GM21526 (cell line): ENCODE measurements at regions not wholly inside any gene's neighbourhood (a gene's known extent, or its start where the extent isn't known, plus 50 kb on each side); places are given as distances from the start of the nearest gene placed in this dataset.

Experiments
- ATAC-seq: cut with Tn5 transposase; IDR thresholded peaks from one replicate; pipeline ENCODE4 v1.9.1; 2021; ENCODE audit warnings: moderate library complexity; ENCODE audit not compliant: unreplicated experiment, low FRiP score

- no peak for ATAC-seq
These were observed 508.5 kb downstream of the MID1IP1 start for GRCh38 chrX:39309721-39310152.

- ATAC-seq, result no peak
These were observed 509.6 kb downstream of the MID1IP1 start for GRCh38 chrX:39310891-39311290.

GRCh38 chrX:39311646-39312045 lies 510.4 kb downstream of the MID1IP1 start:
- no peak for ATAC-seq

GRCh38 chrX:39313146-39313545 lies 511.9 kb downstream of the MID1IP1 start:
- ATAC-seq, result no peak

- no peak for ATAC-seq
These were observed 517.5 kb downstream of the MID1IP1 start for GRCh38 chrX:39318506-39319343.

- no peak for ATAC-seq
These were observed 518.9 kb downstream of the MID1IP1 start for GRCh38 chrX:39320165-39320564.

- no peak for ATAC-seq
These were observed 521.2 kb downstream of the MID1IP1 start for GRCh38 chrX:39322496-39322895.

- ATAC-seq, result no peak
These were observed 523.1 kb downstream of the MID1IP1 start for GRCh38 chrX:39324233-39324930.

- ATAC-seq, result no peak
These were observed 526.0 kb downstream of the MID1IP1 start for GRCh38 chrX:39327255-39327654.

GRCh38 chrX:39327705-39328104 lies 526.4 kb downstream of the MID1IP1 start:
- ATAC-seq, result no peak

- no peak for ATAC-seq
These were observed 527.4 kb downstream of the MID1IP1 start for GRCh38 chrX:39328661-39329060.

GRCh38 chrX:39331082-39331704 lies 529.9 kb downstream of the MID1IP1 start:
- no peak for ATAC-seq

- no peak for ATAC-seq
These were observed 532.2 kb downstream of the MID1IP1 start for GRCh38 chrX:39333451-39333850.

GRCh38 chrX:39335513-39336235 lies 534.4 kb downstream of the MID1IP1 start:
- no peak for ATAC-seq

GRCh38 chrX:39336671-39337311 lies 535.5 kb downstream of the MID1IP1 start:
- ATAC-seq, result peak; percentile 85

- ATAC-seq, result no peak
These were observed 536.2 kb downstream of the MID1IP1 start for GRCh38 chrX:39337451-39337850.

- ATAC-seq, result no peak
These were observed 537.3 kb downstream of the MID1IP1 start for GRCh38 chrX:39338583-39338982.

- ATAC-seq, result no peak
These were observed 555.0 kb downstream of the MID1IP1 start for GRCh38 chrX:39356119-39356807.

- no peak for ATAC-seq
These were observed 558.8 kb downstream of the MID1IP1 start for GRCh38 chrX:39360101-39360500.

GRCh38 chrX:39361736-39362135 lies 560.5 kb downstream of the MID1IP1 start:
- no peak for ATAC-seq
